GM19043 (cell line): ENCODE measurements at regions not wholly inside any gene's neighbourhood (a gene's known extent, or its start where the extent isn't known, plus 50 kb on each side); places are given as distances from the start of the nearest gene placed in this dataset.

ENCODE experiments used
- ATAC-seq: cut with Tn5 transposase; IDR thresholded peaks from one replicate; pipeline ENCODE4 v1.9.1; 2021; ENCODE audit warnings: low read depth; ENCODE audit not compliant: unreplicated experiment

DNA sequence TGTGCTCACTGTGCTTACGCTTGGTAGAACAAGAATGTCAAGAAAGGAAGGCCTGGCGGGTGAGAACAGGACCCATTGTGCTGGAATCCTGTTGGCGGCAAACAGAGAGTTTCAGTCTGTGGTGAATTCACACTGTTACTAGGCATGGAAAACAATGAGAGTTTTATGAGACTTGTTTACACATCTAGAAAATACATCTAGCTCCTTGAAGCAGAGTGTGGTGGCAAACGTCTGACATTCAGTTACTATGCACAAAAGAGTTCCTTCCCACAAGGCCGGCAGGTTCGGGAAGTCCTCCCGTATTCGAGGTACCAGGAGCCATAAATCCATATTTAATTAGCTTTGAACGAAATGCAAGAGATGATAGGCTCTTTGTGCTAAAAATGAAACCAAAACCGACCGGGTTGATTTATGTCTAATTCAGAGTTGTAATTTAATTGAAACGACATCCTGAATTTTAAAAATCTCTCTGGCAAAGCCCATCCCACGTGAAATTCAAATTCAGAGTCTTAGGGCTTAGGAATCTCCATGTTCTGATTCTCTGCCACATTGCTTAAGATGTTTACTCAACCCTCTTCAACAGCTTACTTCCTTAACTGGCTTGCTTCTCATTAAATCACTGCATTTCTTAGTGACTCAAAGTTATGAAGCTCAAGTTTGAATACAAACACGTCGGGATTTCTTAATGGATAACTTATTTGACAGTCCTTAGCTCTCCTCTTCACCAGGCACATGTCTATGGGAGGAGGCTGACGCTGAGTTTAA, 299.9 kb upstream of the PITRM1 start:
- ATAC-seq, result no peak

DNA sequence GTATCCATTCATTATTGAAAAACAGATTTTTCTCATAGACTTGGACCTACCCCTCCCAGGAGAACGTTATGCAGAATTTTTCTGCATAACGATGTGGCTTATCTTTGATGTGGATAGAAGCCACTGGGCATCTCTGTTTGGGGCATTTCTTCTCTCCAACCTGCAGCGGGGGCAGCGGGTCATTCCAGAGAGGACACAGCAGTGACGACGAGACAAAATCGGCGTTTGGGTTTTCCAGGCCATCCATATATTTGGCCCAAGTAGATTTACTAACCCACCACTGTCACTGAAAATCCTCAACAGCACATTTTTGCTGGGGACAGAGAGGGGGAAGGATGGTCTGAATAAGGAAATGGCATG, 299.3 kb upstream of the PITRM1 start:
- ATAC-seq, result no peak

DNA sequence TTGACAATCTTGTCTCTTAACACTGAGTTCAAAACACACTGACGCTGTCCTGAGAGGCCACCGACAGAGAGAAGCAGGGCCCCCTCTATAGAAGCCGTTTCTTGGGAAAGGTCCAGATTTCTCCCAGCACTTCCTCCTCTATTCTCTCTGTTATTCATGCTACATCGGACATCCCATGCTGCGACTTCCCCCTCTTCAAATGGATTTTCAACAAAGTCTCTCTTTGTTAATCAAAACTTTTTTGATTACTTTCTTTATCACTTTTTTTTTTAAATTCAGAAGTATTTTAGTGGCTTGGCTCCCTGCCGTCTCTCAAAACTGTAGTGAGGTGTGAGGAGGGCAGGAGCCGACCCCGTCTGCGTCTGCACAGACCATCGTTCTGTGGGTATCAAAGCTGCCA, 298.9 kb upstream of the PITRM1 start:
- no peak for ATAC-seq

DNA sequence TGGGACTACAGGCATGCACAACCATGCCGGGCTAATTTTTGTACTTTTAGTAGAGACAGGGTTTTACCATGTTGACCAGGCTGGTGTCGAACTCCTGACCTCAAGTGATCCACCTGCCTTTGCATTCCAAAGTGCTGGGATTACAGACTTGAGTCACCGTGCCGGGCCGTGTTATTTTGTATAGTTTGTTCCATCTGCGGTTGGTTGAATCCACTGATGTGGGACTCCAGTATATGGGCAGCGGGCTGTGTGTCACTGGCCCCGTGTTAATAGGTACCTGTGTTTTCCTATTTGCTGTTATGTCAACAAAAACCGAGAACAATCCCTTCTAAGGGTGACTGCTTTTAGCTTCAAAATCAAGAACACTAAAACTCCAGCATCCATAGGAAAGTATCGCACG, 297.6 kb upstream of the PITRM1 start:
- no peak for ATAC-seq

DNA sequence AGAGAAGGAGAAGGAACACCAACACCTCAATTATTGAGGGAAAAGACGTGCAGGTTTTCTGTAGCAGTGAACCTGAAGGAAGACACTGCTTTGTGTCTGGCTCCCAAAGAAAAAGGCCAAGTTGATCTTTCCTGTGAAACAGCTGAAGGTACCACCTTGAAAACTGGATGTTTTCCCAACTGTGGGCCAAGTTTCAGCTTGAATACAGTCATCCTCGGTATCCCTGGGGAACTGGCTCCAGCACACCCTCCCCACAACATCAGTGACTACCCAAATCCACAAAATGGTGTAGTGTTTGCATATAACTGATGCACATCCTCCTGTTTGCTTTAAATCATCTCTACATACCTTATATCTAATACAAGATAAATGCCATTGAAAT, 297.0 kb upstream of the PITRM1 start:
- no peak for ATAC-seq

DNA sequence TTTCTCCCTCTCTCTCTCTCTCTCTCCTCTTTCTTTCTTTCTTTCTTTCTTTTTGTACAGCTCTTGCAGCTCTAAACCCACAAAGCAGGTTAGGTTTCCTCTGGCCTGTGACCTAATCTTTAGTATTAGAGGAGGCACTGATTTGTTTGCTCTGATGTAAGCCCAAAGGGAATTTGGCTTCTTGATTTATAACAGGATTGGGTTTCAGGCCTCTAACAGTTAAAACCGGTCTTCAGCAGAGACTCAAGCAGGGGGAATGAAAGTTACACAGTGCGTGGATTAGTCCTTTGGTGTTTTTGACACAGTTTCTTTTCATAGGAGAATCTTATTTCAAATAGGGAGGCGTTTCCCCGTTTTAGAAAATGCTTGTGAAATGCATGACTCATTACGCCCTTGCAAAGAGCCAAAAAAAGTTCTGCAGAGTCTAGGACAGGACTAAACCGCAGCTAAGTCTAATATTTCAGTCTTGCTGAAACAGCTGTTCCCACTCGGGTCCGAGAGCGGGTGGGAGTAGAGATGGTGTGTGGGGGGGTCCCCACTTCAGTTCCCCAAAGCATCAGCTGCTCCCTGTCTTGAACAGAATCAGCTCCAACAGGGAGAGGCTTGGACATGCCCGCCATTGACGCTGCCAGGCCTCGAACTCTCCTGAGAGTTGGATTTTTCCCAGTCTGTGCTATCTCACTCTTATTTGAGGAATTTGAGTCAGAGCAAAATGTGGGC, 296.5 kb upstream of the PITRM1 start:
- no peak for ATAC-seq

DNA sequence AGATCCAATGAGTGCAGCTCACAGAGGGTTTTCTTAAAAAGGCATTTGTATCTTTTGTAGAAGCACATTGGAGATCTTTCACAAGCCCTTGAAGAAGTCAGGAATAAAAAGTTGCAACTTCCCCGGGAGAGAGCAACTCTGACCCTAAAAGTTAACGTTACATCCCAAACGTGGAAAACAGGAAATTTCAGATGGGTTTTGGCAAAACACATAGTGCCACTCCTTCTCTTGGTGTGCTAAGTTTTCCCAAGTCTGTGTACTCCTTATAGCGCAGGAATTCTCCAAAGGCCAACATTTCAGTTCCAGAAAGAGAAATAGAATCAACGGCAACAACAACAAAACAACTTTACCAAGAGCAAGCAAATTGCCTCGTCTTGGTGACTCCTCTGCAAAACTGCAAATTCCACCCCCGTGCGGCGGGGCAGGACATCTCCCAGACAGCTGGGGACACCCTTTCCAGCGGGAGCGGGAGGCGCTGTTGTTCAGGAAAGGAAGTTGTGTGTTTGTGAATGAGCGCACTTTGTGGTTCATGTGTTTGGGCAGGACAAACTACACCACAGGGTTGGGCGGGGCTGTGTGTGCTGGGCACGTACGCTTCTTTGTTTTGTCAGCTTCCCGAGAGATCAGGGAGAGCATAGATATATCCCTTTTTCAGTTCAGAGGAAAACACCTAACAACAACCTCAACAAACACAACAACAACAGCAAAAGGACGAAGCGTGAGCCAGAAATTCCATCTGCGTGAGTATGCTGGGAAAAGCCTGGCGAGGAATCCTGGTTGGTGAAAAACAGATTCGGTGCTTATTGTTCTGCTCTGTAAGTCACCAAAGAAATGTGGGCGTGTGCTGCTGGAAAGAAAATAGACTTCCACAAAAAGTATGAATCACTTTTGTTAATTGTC, 294.7 kb upstream of the PITRM1 start:
- no peak for ATAC-seq

DNA sequence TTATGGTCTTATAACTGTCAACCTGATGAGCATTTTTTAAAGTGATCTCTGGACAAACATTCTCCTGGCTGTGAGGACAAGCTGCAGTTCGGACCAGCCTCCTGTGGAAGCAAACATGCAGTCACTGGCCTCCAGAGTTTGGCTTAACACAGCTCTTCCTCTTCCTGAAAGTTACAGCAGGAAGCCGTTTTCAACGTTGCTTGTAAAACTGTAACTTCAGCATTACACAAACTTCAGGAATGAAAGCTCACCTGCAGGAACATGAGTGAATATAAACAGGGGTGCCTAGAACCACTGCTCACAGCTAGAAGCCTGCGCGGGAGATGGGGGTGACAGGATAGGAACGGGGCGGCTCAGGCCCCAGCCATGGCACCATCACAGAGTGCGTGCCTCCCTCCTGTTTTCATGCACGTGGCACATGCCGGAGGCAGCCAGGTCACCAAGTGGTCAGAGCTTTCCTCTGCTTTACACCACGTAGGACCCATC, 292.9 kb upstream of the PITRM1 start:
- ATAC-seq, result no peak

DNA sequence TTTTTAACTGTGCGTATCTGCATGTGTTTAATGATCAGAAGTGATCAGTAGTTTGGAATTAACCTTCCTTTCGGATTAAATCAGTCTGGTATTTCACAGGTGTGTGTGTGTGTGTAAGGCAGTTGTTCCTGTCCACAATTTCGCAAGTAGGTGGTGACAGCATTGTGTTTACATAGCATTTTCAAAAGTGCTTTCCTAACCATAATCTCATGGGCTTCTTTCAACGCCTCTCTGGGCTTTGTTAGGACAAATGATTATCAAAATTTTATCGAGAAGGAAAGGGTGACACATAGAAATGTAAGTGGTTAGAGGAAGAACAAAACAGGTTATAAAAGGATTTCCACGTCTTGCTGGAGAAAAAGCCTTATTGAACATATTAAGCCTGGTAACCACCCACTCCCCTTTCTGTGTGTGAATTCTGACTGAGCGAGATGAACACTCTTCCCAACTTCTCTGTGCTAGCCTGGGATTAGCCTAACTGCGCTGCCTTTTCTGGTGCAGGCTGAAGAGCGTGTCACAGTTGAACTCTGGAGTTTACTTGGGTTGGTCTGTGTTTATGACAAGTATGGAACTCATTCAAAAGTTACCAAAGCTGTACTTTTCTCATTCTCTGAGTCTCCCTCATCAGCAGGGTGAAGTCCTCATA, 292.3 kb upstream of the PITRM1 start:
- no peak for ATAC-seq

DNA sequence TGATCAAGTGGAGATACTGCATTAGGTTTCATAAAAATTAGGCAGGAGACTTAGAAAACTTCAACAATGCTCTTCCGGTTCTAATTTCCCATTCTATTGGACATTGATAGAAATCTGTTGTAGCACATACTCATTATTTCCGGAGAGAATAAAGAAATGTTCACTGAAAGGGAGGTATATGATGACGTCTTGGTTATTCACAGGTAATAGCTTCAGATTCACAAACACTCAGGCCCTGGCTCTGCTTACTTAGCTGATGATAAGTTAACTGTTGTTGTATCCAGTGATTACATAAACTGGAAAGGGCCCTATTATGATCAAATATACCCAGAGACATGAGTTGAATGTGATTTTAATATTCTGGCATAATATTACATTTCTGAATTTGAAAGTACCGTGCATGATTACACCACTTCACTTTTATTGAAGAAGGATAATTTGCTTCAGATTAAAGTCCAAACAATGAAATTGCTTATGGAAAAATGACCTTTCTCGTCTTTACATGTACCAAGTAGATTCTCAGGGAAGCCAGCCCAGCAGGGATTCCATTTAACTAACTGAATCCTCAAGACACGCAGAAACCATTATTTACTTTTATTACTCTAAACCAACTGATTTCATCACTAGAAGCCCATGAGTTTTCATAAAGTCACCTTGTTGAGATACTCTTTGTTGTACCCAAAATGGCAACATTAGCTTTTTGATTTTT, 288.0 kb upstream of the PITRM1 start:
- ATAC-seq, result no peak

DNA sequence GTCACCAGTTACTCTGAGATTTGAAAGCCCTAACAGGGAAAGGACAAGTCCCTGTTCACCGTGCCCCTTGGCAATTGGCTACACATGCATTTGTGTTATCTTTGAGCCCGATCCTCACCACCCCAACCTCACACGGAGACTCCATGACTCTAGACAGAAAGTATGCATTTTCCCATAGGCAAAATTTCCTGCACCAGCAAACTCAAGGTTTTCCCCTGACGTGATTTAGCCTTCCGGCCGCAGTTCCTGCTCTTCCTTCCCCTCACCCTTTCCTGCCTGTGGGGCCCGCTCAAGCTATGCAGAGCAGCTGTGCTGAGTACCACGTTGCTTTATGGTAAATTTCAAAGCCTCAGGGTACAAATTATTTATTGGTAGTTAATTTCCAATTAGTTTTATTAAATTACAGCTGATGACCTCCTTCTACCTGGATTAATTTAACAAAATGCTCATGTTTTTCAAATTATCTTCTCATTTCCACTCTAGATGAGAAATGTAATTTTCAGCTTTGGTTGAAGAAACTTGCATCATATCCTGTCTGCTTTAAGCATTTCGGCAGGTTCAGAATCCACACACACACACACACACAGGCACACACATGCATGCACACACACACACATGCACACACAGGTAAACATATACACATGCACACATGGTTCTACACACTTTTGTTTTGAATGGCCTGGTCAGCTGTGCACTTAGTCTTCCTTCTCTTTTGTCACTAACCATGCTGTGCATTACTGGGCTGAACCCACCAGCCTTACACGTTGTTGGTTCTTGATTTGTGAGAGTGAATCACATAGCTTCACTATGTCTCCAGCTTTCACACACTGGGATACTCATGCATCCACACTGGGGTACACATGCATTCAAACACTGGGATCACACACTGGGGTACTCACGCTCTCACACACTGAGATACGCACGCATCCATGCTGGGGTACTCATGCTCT, 283.1 kb upstream of the PITRM1 start:
- no peak for ATAC-seq

DNA sequence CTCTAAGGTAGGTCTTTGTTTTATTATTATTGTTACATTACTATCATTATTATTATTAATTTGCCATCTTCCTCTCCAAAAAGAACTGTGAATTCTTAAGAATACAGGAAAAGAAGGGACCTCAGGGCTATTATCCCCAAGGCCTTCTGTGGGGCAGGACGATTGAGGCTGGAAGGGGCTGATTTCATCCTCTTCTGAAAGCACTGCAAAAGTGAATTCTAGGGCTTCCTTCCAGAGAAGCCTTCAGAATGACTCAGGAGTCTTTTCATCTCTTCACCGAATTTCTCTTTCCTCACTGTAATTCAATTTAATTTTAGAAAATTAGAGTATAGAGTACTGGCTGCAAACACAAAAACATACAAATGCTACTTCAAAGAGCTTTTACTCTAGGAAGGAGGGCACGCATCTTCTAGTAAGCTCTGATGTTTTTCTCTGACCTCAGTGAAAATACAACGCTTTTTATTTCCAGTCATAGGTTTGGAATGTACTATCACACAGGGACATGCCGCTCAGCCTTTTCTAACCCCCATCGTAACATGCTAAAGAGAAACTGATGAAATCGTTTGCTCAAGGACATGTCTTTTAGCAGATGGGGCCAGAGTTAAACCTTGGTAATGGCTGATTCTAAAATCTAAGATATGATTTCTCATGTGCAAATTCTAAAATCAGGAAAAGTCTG, 280.2 kb upstream of the PITRM1 start:
- ATAC-seq, result no peak

DNA sequence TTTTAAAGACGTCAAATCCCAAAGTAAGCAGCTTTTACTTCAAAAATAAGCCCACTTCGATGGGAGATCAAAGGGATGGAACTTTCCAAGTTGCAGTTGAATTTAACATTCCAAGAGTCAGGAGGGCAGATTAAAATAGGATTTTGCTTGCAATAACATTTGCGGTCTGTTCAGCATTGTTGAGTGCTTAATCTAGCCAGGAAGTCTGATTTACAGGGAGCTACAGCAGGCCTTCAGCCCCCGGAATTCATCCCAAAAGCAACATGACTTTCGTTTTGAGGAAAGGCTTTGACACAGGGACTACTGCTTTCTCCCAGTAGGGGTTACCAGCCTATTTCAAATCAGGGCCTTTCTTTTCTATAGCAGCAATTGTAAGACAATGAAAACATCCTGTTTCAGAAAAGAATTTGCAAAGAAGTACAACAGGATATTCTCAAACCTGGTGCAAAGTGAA, 279.6 kb upstream of the PITRM1 start:
- no peak for ATAC-seq

DNA sequence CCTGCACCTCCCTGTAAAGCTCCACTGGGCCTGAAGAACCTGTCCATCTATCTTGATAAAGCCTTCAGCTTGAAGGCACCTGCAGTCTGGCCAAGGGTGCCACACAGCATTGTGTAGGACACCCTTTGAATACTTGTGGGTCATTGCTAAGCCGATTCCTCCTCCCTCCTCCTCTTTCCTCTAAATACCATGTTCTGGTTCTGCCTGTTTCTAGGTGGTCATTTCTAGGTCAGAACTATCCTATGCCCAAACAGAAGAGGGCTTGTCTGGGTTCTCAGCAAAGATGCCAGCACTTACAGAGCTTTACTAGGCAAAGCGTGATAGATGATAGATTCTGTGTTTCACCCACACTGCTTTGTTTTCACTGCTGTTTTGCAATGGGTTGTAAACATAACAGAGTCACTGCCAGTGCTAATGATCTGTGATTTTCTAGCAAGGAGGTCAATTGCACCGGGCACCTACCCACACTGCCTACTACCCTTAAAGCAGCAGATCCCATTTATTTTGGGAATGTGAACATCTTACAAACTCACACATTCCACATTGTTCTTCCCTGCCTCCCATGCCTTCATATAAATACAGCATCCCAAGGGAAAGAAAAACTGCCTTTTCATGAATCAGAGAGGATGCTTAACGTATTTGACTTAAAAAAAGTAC, 279.1 kb upstream of the PITRM1 start:
- no peak for ATAC-seq

DNA sequence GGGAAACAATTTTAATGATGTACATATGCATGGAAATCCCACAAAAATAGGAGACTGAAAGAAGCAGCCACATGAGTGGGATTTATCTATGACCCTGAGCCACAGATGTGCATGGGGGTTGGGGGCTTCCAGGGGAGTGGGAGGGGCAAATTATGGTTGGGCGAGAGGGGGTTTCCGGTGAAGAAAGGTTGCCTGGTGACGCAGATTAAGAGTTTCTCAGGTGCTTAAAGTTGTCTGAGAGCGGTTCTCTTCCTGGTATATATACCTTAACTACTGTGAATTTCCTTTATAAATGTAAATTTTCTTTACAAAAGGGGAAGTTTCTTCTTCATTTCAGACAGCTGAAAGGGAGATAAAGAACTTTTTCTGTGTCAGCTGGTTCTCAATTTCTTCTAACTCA, 273.6 kb upstream of the PITRM1 start:
- ATAC-seq, result no peak

DNA sequence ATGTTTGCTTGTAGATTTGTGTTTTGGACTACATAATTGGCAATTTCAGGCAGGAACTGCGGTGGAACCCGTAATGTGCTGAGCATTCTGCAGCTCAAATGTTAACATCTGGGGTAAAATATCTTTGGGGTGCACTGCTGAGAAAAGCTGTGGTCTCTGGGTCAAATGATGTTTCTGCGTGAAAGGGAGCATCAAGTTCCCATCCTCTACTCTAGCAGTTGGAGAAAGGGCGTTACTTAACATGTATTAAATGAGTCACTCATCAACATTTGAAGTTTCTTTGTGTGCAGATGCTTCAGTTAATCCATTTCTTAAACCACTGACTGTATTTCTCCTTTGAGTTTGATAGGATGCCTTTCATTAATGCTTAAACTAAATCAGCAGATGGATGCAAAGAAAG, 273.1 kb upstream of the PITRM1 start:
- ATAC-seq, result no peak

DNA sequence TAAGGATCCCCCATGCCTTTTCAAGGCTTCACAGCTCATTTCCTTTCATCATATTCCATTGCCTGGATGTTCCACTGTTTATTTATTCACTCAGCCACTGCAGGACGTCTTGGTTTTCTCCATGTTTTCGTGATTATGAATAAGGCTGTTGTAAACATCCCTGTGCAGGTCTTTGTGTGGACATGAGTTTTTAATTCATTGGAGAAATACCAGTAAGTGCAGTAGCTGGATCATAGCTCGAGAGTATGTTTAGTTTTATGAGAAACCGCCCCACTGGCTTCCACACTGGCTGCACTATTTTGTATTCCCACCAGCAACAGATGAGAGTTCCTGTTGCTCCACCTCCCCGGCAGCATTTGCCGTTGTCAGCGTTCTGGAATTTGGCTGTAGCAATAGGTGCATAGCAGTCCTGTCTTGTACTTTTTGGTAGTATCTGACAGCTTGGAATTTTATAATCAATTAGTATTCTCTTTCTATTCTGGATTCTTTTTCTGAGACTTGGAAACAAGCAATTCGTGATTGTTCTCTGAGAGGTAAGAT, 269.9 kb upstream of the PITRM1 start:
- no peak for ATAC-seq

DNA sequence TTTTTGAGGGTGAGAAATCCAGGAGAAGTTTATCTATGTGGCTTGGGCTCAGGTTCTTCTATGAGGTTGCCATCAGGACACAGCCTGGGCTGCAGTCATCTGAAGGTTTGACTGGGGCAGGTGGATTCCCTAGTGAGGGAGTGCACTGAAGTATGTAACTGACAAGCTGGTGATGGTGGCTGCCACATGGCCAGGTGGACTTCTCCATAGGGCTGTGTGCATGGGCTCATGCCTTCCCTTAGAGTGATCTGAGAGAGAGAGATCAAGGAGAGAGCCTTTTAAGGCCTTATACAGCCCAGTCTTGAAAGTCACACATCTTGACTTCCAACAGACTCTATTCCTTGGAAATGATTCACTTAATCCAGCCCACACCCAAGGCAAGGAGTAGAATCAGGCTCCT, 266.6 kb upstream of the PITRM1 start:
- no peak for ATAC-seq
